Mucosa of rectum (tissue), 2 donors: ENCODE measurements at regions not wholly inside any gene's neighbourhood (a gene's known extent, or its start where the extent isn't known, plus 50 kb on each side); places are given as distances from the start of the nearest gene placed in this dataset.
"Not testable (repeated sequence)": the region's sequence is repeated elsewhere in the genome, so short reads cannot be mapped to it uniquely, and the experiment has no call there.

Source experiments
- H3K27ac ChIP-seq, 2 donors: one replicate each; pipeline ENCODE4 v1.7.0; 2013; ENCODE audit warnings: inconsistent platforms in 2 of 2, low read depth in 2 of 2, low read length in 2 of 2
- H3K27me3 ChIP-seq, 2 donors: one replicate each; pipeline ENCODE4 v1.7.0; 2013; ENCODE audit warnings: low read length in 2 of 2; ENCODE audit not compliant: control insufficient read depth in 2 of 2, insufficient read depth in 2 of 2
- H3K36me3 ChIP-seq, 2 donors: one replicate each; pipeline ENCODE4 v1.7.0; 2013; ENCODE audit warnings: low read length in 2 of 2; ENCODE audit not compliant: control insufficient read depth in 2 of 2, insufficient read depth in 2 of 2
- H3K4me1 ChIP-seq, 2 donors: one replicate each; pipeline ENCODE4 v1.7.0; 2013; ENCODE audit warnings: low read length in 2 of 2, mild to moderate bottlenecking in 1 of 2; ENCODE audit not compliant: control insufficient read depth in 2 of 2, insufficient read depth in 2 of 2
- H3K4me3 ChIP-seq, 2 donors: one replicate each; pipeline ENCODE4 v1.7.0; 2013; ENCODE audit warnings: low read length in 2 of 2
- H3K9ac ChIP-seq, 2 donors: one replicate each; pipeline ENCODE4 v1.7.0; 2013; ENCODE audit warnings: low read length in 2 of 2, low read depth in 1 of 2, mild to moderate bottlenecking in 1 of 2
- H3K9me3 ChIP-seq, 2 donors: one replicate each; pipeline ENCODE4 v1.7.0; 2013; ENCODE audit warnings: low read length in 2 of 2; ENCODE audit not compliant: control insufficient read depth in 2 of 2
- donor health status: healthy.
- donor health status: Normal muscosa, but diverticular disease.

- H3K9ac ChIP-seq = no peak overlapping the region
- H3K4me3 ChIP-seq = no peak overlapping the region
- no peaks in the 10 kb centered on the region for H3K27me3 ChIP-seq
- no peaks in the 10 kb centered on the region for H3K36me3 ChIP-seq
- H3K4me1 ChIP-seq = no peaks in the 10 kb centered on the region
- H3K9me3 ChIP-seq = no peaks in the 10 kb centered on the region
- no peak overlapping the region for H3K27ac ChIP-seq
Observed at GRCh38 chrX:73932522-73932921, 80.0 kb upstream of the XIST start.

- Histone ChIP-seq H3K4me3 (no peak overlapping the region), H3K9me3 (no peaks in the 10 kb centered on the region), H3K27ac (no peak overlapping the region), H3K36me3 (no peaks in the 10 kb centered on the region), H3K27me3 (no peaks in the 10 kb centered on the region), H3K4me1 (no peaks in the 10 kb centered on the region), H3K9ac (no peak overlapping the region)
Observed at GRCh38 chrX:73930300-73930699, 77.8 kb upstream of the XIST start.

- no peak overlapping the region for H3K27ac ChIP-seq
- no peaks in the 10 kb centered on the region for H3K36me3 ChIP-seq
- H3K4me3 ChIP-seq = no peak overlapping the region
- no peaks in the 10 kb centered on the region for H3K27me3 ChIP-seq
- no peak overlapping the region for H3K9ac ChIP-seq
- no peaks in the 10 kb centered on the region for H3K9me3 ChIP-seq
- no peaks in the 10 kb centered on the region for H3K4me1 ChIP-seq
Observed at GRCh38 chrX:73922856-73923455, 70.4 kb upstream of the XIST start.

- Histone ChIP-seq H3K9me3 (no peaks in the 10 kb centered on the region), H3K27me3 (peaks cover 3 to 4% of the 10 kb centered on the region in 2 donors), H3K27ac (no peak overlapping the region), H3K36me3 (no peaks in the 10 kb centered on the region), H3K9ac (no peak overlapping the region), H3K4me3 (no peak overlapping the region), H3K4me1 (no peaks in the 10 kb centered on the region)
Observed at GRCh38 chrX:73916931-73917667, 64.6 kb upstream of the XIST start.

- Histone ChIP-seq H3K36me3 (no peaks in the 10 kb centered on the region), H3K27me3 (peaks cover 3 to 4% of the 10 kb centered on the region in 2 donors), H3K9ac (no peak overlapping the region), H3K4me3 (no peak overlapping the region), H3K9me3 (no peaks in the 10 kb centered on the region), H3K27ac (no peak overlapping the region), H3K4me1 (no peaks in the 10 kb centered on the region)
Observed at GRCh38 chrX:73916489-73916888, 64.0 kb upstream of the XIST start.

GRCh38 chrX:73914792-73915191 is 62.3 kb upstream of the XIST start:
- H3K27me3 ChIP-seq, H3K36me3 ChIP-seq, H3K9me3 ChIP-seq, H3K4me3 ChIP-seq, H3K4me1 ChIP-seq, H3K27ac ChIP-seq, H3K9ac ChIP-seq: not testable (repeated sequence)

- H3K9me3 ChIP-seq = no peaks in the 10 kb centered on the region
- peaks cover 4 to 6% of the 10 kb centered on the region in 2 donors for H3K27me3 ChIP-seq
- H3K36me3 ChIP-seq = no peaks in the 10 kb centered on the region
- H3K9ac ChIP-seq = no peak overlapping the region
- no peak overlapping the region for H3K4me3 ChIP-seq
- no peaks in the 10 kb centered on the region for H3K4me1 ChIP-seq
- no peak overlapping the region for H3K27ac ChIP-seq
Observed at GRCh38 chrX:73913580-73913979, 61.1 kb upstream of the XIST start.

- not testable (repeated sequence) for H3K9me3 ChIP-seq, H3K36me3 ChIP-seq, H3K27me3 ChIP-seq, H3K4me3 ChIP-seq, H3K4me1 ChIP-seq, H3K27ac ChIP-seq, H3K9ac ChIP-seq
Observed at GRCh38 chrX:73911946-73912345, 59.4 kb upstream of the XIST start.

GRCh38 chrX:73905749-73906374 is 53.3 kb upstream of the XIST start:
- H3K4me1 ChIP-seq, H3K4me3 ChIP-seq, H3K9ac ChIP-seq, H3K9me3 ChIP-seq, H3K36me3 ChIP-seq, H3K27me3 ChIP-seq, H3K27ac ChIP-seq: not testable (repeated sequence)

- Histone ChIP-seq H3K36me3 (no peaks in the 10 kb centered on the region), H3K4me1 (no peaks in the 10 kb centered on the region), H3K9ac (no peak overlapping the region), H3K4me3 (no peak overlapping the region), H3K27me3 (peaks cover 0 to 2% of the 10 kb centered on the region in 2 donors), H3K9me3 (no peaks in the 10 kb centered on the region), H3K27ac (no peak overlapping the region)
Observed at GRCh38 chrX:73903941-73904340, 51.4 kb upstream of the XIST start.
